GM12892 (cell line): ENCODE measurements at regions not wholly inside any gene's neighbourhood (a gene's known extent, or its start where the extent isn't known, plus 50 kb on each side); places are given as distances from the start of the nearest gene placed in this dataset.

ENCODE experiments used
- POLR2A ChIP-seq: IDR thresholded peaks from 2 replicates; pipeline ENCODE4 v1.6.1; 2011; ENCODE audit warnings: low read depth, low read length, control low read depth
- POLR2AphosphoS5 ChIP-seq: IDR thresholded peaks from 2 replicates; pipeline ENCODE4 v1.6.1; 2011; ENCODE audit warnings: low read depth, low read length, control low read depth
- TAF1 ChIP-seq: IDR thresholded peaks from 2 replicates; pipeline ENCODE4 v1.6.1; 2011; ENCODE audit warnings: low read depth, mild to moderate bottlenecking, control low read depth, low read length, borderline replicate concordance

DNA sequence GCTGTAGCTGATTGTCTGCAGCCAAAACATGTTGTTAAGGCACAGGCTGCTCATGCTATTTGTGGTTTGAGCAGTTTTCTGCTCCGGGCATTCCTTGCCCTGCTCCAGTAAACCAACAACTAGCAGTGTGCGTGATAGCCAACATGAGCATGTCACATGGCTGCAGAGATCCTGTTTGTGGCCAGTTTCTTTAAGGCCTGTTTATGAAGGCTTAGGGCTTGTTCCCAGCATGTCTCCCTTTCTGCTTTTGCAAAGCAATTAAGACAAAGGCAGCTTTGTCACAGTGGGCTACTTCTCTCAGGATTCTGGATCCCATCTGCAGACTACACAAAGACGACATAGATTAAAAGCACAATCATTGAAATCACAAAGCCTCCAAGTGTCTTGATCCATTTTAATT, 160.5 kb downstream of the ZNF518B start:
- no peak for TF ChIP-seq POLR2AphosphoS5
- TF ChIP-seq POLR2A = no peak
- TF ChIP-seq TAF1 = no peak
